Hepatocyte (in vitro differentiated cells): ENCODE measurements at regions not wholly inside any gene's neighbourhood (a gene's known extent, or its start where the extent isn't known, plus 50 kb on each side); places are given as distances from the start of the nearest gene placed in this dataset.

Source experiments
- DNase-seq: peaks from one replicate; pipeline ENCODE4 v3.0.0-alpha.2; 2016; ENCODE audit warnings: low spot score
- H2AFZ ChIP-seq: fragments of 200-600 bp; sonication (generic); 2 replicates; pipeline ENCODE4 v1.6.0; 2016; ENCODE audit warnings: antibody characterized with exemption, mild to moderate bottlenecking
- H3K27ac ChIP-seq: fragments of 200-600 bp; sonication (generic); 2 replicates; pipeline ENCODE4 v1.5.1; 2016; ENCODE audit warnings: mild to moderate bottlenecking
- H3K27me3 ChIP-seq: fragments of 200-600 bp; sonication (generic); 2 replicates; pipeline ENCODE4 v1.6.1; 2016
- H3K36me3 ChIP-seq: fragments of 200-600 bp; sonication (generic); replicated peaks from 2 replicates; pipeline ENCODE4 v1.5.1; 2016; ENCODE audit warnings: low read depth; ENCODE audit not compliant: insufficient read depth
- H3K4me1 ChIP-seq: fragments of 200-600 bp; sonication (generic); 2 replicates; pipeline ENCODE4 v1.5.1; 2016; ENCODE audit warnings: mild to moderate bottlenecking, moderate library complexity; ENCODE audit not compliant: insufficient read depth
- H3K4me2 ChIP-seq: fragments of 200-600 bp; sonication (generic); 2 replicates; pipeline ENCODE4 v1.6.0; 2016
- H3K4me3 ChIP-seq: fragments of 200-600 bp; sonication (generic); 2 replicates; pipeline ENCODE4 v1.5.1; 2016; ENCODE audit warnings: mild to moderate bottlenecking
- H3K79me2 ChIP-seq: fragments of 200-600 bp; sonication (generic); 2 replicates; pipeline ENCODE4 v1.6.0; 2017; ENCODE audit warnings: mild to moderate bottlenecking
- H3K9me2 ChIP-seq: fragments of 200-600 bp; sonication (generic); replicated peaks from 2 replicates; pipeline ENCODE4 v1.6.0; 2017; ENCODE audit warnings: mild to moderate bottlenecking; ENCODE audit not compliant: insufficient read depth
- H3K9me3 ChIP-seq: fragments of 200-600 bp; sonication (generic); 2 replicates; pipeline ENCODE4 v1.5.1; 2016; ENCODE audit warnings: low read depth, mild to moderate bottlenecking
- H4K20me1 ChIP-seq: fragments of 200-600 bp; sonication (generic); 2 replicates; pipeline ENCODE4 v1.6.0; 2016; ENCODE audit warnings: mild to moderate bottlenecking; ENCODE audit not compliant: insufficient read depth, poor library complexity, severe bottlenecking
- CTCF ChIP-seq: fragments of 200-600 bp; sonication (generic); IDR thresholded peaks from 2 replicates; pipeline ENCODE4 v1.5.1; 2016; ENCODE audit warnings: antibody characterized with exemption, mild to moderate bottlenecking; ENCODE audit not compliant: poor library complexity
- EZH2 ChIP-seq: fragments of 200-600 bp; sonication (generic); IDR thresholded peaks from 2 replicates; pipeline ENCODE4 v1.6.1; 2016; ENCODE audit warnings: antibody characterized with exemption, mild to moderate bottlenecking, borderline replicate concordance
- EZH2phosphoT487 ChIP-seq: fragments of 200-600 bp; sonication (generic); IDR thresholded peaks from one replicate; pipeline ENCODE4 v1.6.1; 2018; ENCODE audit warnings: antibody characterized with exemption, mild to moderate bottlenecking, low read depth, moderate library complexity; ENCODE audit not compliant: unreplicated experiment, severe bottlenecking
- WGBS: methylation state at CpG from one replicate; pipeline ENCODE4 v1.1.6; 2016; ENCODE audit warnings: low lambda C conversion rate; ENCODE audit errors: missing lambda C conversion rate; 5-methylcytosine and 5-hydroxymethylcytosine counted together

- Histone ChIP-seq H3K9me3 (no peaks in the 10 kb centered on the region), H3K4me3 (no peak overlapping the region), H3K27me3 (no peaks in the 10 kb centered on the region), H3K4me2 (no peak overlapping the region), H3K9me2 (no peaks in the 10 kb centered on the region), H3K79me2 (no peaks in the 10 kb centered on the region), H4K20me1 (no peaks in the 10 kb centered on the region), H3K27ac (no peak overlapping the region), H3K36me3 (no peaks in the 10 kb centered on the region), H3K4me1 (no peaks in the 10 kb centered on the region), H2AFZ (no peak overlapping the region)
- TF ChIP-seq CTCF = no peak
- no peak for TF ChIP-seq EZH2
- no peak for TF ChIP-seq EZH2phosphoT487
- no peak for DNase-seq
- WGBS = 82% methylated on average over 2 of the region's 2 CpGs
These were observed 450.5 kb upstream of the MPDZ start for GRCh38 chr9:13729955-13730354.

- H3K4me1 ChIP-seq = no peaks in the 10 kb centered on the region
- WGBS = 80% methylated on average over 7 of the region's 7 CpGs
- H3K9me2 ChIP-seq = no peaks in the 10 kb centered on the region
- no peak overlapping the region for H3K4me2 ChIP-seq
- H3K27me3 ChIP-seq = no peaks in the 10 kb centered on the region
- no peaks in the 10 kb centered on the region for H3K36me3 ChIP-seq
- H4K20me1 ChIP-seq = no peaks in the 10 kb centered on the region
- no peak for TF ChIP-seq EZH2
- no peak for TF ChIP-seq EZH2phosphoT487
- H3K79me2 ChIP-seq = no peaks in the 10 kb centered on the region
- no peaks in the 10 kb centered on the region for H3K9me3 ChIP-seq
- H3K27ac ChIP-seq = no peak overlapping the region
- H2AFZ ChIP-seq = no peak overlapping the region
- no peak overlapping the region for H3K4me3 ChIP-seq
- peak; percentile 31 for DNase-seq
These were observed 449.7 kb upstream of the MPDZ start for GRCh38 chr9:13728917-13729811.

- Histone ChIP-seq H3K27ac (no peak overlapping the region), H3K36me3 (no peaks in the 10 kb centered on the region), H4K20me1 (no peaks in the 10 kb centered on the region), H3K27me3 (no peaks in the 10 kb centered on the region), H3K4me3 (no peak overlapping the region), H2AFZ (no peak overlapping the region), H3K4me2 (no peak overlapping the region), H3K9me2 (no peaks in the 10 kb centered on the region), H3K4me1 (no peaks in the 10 kb centered on the region), H3K79me2 (no peaks in the 10 kb centered on the region), H3K9me3 (no peaks in the 10 kb centered on the region)
- no peak for DNase-seq
- TF ChIP-seq CTCF = no peak
- 97% methylated on average over 2 of the region's 2 CpGs for WGBS
These were observed 448.6 kb upstream of the MPDZ start for GRCh38 chr9:13728131-13728530.

GRCh38 chr9:13726746-13727145, 447.3 kb upstream of the MPDZ start:
- H3K4me1 ChIP-seq = no peaks in the 10 kb centered on the region
- no peaks in the 10 kb centered on the region for H3K79me2 ChIP-seq
- H3K9me3 ChIP-seq = no peaks in the 10 kb centered on the region
- H4K20me1 ChIP-seq = no peaks in the 10 kb centered on the region
- 86% methylated on average over 2 of the region's 2 CpGs for WGBS
- H3K4me3 ChIP-seq = no peak overlapping the region
- no peaks in the 10 kb centered on the region for H3K9me2 ChIP-seq
- TF ChIP-seq CTCF = no peak
- H3K36me3 ChIP-seq = no peaks in the 10 kb centered on the region
- no peak for DNase-seq
- no peaks in the 10 kb centered on the region for H3K27me3 ChIP-seq
- H3K4me2 ChIP-seq = no peak overlapping the region
- no peak overlapping the region for H3K27ac ChIP-seq
- H2AFZ ChIP-seq = no peak overlapping the region
